Breast epithelium (tissue), 3 donors: ENCODE measurements at regions not wholly inside any gene's neighbourhood (a gene's known extent, or its start where the extent isn't known, plus 50 kb on each side); places are given as distances from the start of the nearest gene placed in this dataset.

Experiments
- CTCF ChIP-seq, 3 donors: fragments of 450-650 bp; IDR thresholded peaks; one replicate each; pipeline ENCODE4 v1.5.1; 2016 to 2017; ENCODE audit warnings: antibody characterized with exemption in 3 of 3, mild to moderate bottlenecking in 3 of 3, moderate library complexity in 3 of 3
- POLR2A ChIP-seq: fragments of 450-650 bp; IDR thresholded peaks from one replicate; pipeline ENCODE4 v1.6.1; 2016; ENCODE audit warnings: antibody characterized with exemption, mild to moderate bottlenecking, moderate library complexity
- POLR2AphosphoS5 ChIP-seq, 3 donors: sonication (generic); formaldehyde crosslinking; IDR thresholded peaks; one replicate each; pipeline ENCODE4 v1.6.1; 2017; ENCODE audit warnings: antibody characterized with exemption in 3 of 3

GRCh38 chr15:62334536-62334935, 169.5 kb upstream of the C2CD4B start:
- TF ChIP-seq POLR2A (no peak), CTCF (IDR thresholded peaks at IDR 0.05) (no peak), POLR2AphosphoS5 (IDR thresholded peaks at IDR 0.05) (no peak)
